ENCODE measurements at regions not wholly inside any gene's neighbourhood (a gene's known extent, or its start where the extent isn't known, plus 50 kb on each side); places are given as distances from the start of the nearest gene placed in this dataset.
"Not testable (repeated sequence)": the region's sequence is repeated elsewhere in the genome, so short reads cannot be mapped to it uniquely, and the experiment has no call there.

DNA sequence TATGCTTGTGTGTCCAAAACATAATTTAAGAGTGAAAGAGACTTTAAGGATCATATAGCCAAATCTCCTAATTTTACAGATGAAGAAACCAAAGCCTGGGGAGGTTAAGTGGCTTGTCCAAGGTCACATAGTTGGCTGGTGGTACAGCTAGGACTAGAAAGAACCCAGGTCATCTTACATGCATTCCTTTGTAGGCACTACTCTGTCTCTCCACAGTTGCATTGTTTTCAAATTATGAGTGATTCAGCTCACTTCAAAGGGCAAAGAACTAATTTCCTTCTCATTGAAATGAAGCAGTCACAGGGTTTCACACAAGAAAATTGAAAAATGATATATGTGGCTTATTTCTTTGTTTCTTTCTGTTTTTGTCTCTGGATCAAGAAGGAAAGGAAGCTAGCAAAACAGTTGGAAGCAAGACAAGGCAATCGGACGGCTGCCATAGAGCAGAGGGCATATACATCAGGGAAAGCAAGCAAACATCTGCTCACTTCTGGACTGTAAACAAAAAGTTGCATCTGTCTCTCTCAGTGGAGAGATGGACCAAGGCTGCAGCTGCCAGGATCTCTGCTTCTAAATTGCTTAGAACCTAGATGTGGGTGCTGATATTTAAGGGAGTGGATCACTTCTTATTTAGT is 107.5 kb upstream of the AMOT start:
- in situ Hi-C loops (cut with HindIII; ENCODE audit: low sequenced_read_pairs), result no loop called here

DNA sequence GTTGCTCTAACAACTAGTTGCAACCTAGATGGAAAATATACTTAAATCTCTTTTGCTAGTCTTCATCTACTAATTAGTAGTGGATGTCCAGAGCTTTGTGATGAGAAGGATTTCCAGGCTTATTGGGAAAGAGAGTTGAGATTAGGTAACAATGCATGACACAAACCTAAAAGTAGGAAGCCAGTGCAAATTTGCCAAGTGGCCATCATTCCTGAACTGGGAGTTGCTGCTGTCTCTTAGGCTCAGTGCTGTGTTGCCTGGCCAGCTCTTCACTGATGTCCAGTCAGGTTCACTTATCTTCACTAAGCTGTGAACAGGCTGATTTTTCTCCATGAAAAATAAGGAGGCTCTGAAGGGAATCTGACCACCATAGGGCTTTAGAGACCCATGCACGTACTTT is 105.6 kb upstream of the AMOT start:
- in situ Hi-C loops (cut with HindIII; ENCODE audit: low sequenced_read_pairs), result no loop called here

DNA sequence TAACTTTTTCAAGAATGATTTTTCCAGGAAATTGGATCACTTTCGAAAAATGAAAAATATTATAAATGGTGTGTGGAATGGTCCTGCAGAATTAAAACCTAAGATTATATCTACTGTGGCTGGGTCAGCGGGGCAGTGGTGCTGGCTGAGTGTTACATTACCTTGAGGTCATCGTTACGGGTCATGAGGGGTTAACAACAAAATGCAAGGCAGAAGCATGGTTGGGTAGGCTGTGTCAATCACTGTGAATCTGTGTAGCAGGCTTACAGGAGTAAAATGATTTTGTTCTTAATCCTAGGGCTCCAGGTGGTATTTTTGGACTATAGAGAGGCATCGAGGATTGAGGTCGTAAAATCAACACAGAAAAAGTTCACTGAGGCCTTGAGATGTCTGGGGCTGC is 105.2 kb upstream of the AMOT start:
- in situ Hi-C loops (cut with HindIII; ENCODE audit: low sequenced_read_pairs), result no loop called here

DNA sequence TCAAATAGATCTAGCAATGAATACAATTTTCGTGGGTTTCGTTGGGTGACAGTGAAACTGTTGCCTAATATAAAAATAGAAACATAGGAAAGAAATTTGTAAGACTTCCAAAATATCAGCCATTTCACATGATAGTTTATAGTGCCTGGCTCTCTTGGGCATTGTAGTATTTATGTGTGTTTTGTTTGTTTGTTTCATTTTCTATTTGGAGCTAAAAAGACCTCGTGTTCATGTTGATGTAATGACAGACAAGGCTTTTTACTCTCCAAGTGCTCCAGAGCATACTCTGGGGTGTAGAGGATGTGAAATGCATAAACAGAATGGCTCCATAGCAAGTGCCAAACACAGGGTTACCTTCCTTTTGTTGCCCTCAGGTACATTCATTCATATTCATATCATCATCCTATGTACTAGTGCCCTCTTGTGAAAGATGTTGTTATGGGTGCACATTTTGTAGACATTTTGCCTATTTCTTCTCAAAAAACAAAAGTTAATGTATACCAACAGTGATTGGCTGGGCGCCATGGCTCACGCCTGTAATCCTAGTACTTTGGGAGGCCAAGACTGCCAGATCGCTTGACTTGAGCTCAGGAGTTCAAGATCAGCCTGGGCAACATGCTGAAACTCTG is 100.7 kb upstream of the AMOT start:
- in situ Hi-C loops (cut with HindIII; ENCODE audit: low sequenced_read_pairs), result no loop called here

DNA sequence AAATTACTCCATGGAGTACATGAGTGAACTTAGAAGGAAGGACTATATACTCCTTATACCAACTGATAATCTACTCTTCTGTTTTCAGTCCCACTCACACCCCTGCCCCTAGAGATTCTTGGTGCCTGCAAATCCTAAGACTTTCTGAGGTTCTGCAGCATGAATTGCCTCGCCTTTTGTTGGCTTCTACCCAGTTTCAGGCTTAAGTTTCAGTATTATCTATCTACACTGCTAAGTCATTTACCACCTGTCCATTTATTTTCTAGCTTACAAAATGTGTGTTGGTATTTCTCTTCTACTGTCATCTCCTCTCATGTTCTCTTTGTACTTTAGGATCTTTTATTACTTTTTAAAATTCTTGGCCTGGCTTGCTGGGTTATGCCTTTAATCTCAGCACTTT is 94.4 kb upstream of the AMOT start:
- in situ Hi-C loops (cut with HindIII; ENCODE audit: low sequenced_read_pairs), result no loop called here

DNA sequence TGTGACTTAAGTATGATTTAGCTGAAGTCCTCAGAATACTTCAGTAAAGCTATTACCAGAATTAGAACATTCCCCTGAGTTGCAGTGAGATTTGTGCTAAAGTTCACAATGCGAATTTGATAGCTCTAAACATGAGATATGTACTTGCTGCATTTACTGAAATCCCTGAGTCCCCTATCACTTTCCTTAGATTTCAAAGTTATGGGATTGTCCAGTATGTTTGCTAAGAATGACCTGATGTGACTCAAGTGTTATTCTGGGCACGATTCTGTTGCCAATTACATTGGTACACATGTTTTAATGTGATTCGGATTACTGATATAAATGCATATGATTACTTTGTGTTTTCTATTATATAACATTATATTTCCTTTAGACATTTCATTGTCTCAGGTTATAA is 91.3 kb upstream of the AMOT start:
- in situ Hi-C loops (cut with HindIII; ENCODE audit: low sequenced_read_pairs), result no loop called here

DNA sequence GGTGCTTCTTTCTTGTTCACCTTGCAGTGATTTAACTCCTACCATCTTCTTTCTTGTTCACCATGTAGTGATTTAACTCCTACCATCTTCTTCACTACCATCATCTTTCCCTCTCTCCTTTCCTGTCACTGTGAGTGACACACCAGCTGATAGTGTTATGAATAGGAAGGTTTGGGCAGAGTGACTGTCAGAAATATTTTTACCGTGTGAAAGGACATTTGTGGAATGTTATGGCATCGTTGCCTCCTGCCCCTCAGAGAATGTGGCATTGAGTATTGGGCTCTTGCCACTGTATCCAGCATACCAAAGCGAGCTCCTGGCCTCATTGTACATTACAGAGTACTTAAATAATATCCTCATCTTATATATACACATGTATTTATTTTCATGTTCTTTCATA is 90.8 kb upstream of the AMOT start:
- in situ Hi-C loops (cut with HindIII; ENCODE audit: low sequenced_read_pairs), result no loop called here

DNA sequence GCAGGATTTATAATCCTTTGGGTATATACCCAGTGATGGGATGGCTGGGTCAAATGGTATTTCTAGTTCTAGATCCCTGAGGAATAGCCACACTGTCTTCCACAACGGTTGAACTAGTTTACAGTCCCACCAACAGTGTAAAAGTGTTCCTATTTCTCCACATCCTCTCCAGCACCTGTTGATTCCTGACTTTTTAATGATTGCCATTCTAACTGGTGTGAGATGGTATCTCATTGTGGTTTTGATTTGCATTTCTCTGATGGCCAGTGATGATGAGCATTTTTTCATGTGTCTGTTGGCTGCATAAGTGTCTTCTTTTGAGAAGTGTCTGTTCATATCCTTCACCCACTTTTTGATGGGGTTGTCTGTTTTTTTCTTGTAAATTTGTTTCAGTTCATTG is 82.8 kb upstream of the AMOT start:
- in situ Hi-C loops (cut with HindIII; ENCODE audit: low sequenced_read_pairs), result not testable (repeated sequence)

DNA sequence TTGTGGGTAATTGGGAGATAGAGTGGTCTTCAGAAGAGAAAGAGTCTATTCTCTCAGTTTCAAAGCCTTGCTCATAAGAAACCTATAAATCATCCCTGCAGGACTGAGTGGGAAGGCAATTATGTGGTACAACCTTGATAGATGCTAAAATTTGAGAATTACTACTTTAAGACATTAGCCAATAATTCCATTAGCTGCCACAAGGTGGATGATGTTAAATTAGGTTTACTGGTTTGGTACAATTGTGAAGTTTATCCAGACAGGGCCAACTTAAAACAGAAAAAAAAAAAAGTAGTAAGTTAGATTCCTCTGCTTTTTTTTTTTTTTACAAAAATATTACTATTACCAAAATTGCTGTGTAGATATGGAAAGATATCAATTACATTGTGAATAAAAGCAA is 73.2 kb upstream of the AMOT start:
- in situ Hi-C loops (cut with HindIII; ENCODE audit: low sequenced_read_pairs), result no loop called here

DNA sequence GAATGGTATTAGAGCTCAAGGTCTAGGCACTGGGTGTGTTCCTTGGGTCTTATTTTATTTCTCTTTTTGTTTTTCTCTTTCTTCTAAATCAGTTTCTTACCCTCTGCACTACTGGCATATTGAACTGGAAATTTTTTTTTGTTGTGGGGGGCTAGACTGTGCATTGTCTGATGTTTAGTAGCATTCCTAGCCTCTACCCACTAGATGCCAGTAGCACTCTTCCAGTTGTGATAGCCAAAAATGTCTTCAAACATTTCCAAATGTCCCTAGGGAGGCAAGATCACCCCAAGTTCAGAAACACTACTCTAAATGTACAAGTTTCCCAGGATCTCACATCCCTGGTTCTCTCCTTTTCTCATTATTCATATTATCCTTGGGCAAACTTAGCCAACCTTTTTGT is 69.8 kb upstream of the AMOT start:
- in situ Hi-C loops (cut with HindIII; ENCODE audit: low sequenced_read_pairs), result no loop called here

DNA sequence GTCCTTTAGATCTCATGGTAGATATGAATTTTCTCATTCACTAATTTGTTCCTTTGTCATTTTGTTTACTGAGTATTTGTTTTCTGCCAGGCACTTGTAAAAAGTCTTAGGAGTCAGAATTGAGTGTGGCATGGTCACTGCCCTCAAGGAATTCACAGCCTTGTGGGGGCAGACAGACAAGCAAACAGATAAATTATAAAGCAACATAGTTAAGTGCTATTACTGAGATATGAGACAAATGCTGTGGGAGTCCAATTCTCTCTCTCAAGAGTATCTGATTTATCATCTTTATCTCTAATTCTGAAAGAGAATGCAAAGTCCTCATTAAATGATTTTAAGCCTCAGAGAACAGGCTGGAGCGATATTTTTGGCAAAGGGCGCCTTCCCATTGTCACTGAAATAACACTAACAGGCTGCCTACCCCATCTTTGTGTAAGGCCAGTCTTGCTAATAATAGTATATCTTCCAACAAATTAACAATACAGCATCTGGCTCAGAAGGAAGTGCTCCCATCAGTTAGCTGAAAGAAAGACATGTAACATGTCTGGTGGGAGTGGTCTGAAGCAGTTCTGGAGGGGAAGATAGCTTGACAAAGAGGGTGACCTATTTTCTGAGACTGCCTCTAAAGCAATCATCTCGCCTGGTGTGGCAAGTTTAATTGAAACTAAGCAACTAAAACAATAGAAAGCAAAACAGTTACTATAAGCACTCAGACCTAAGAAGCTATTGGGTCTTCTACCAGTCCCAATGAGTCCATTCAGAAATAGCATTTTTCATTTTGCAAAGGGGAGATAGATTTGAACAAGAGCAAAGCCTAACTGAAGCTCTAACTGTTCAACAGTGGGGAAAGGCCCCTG is 61.5 kb upstream of the AMOT start:
- in situ Hi-C loops (cut with HindIII; ENCODE audit: low sequenced_read_pairs), result no loop called here

DNA sequence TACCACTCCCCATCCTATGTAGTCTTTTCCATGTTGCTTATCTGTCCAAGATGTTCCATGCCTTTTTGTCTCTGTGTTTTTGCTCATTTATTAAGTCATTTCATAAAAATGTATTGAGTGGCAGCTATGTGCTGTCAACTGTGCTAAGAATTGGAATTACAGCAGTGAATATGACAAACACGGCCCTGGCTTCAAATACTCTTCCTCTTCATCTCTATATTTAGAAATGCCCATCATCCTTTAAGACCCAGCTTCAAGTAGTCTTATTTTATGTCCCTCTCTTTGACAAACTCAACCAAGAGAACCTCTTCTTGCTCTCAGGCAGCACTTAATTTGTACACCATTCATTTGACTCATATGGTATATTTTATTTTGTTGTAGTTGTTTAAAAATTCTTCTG is 55.4 kb upstream of the AMOT start:
- in situ Hi-C loops (cut with HindIII; ENCODE audit: low sequenced_read_pairs), result no loop called here
